IMR-90 (cell line): ENCODE measurements at regions not wholly inside any gene's neighbourhood (a gene's known extent, or its start where the extent isn't known, plus 50 kb on each side); places are given as distances from the start of the nearest gene placed in this dataset.

Experiments used
- ATAC-seq: fragments of 200-7000 bp; cut with Tn5 transposase; 2 replicates; pipeline ENCODE4 v1.9.1; 2020; ENCODE audit warnings: low read depth, mild to moderate bottlenecking, moderate library complexity
- BruUV-seq: library from RNA; stranded (reverse); fragments of 400-500 nt; replicated peaks from 2 replicates; lab custom pipeline; 2021; lab: Mats Ljungman, UMichigan
- CTCF ChIA-PET: fragments of 300-600 bp; formaldehyde crosslinking; extraction: SDS; loops from one replicate; lab custom pipeline; 2021; ENCODE audit warnings: antibody characterized with exemption; lab: Yijun Ruan, JAX
- POLR2A ChIA-PET: fragments of 300-600 bp; sonication (Branson Sonifier 250); formaldehyde crosslinking; loops from one replicate; lab custom pipeline; 2022; ENCODE audit warnings: antibody characterized with exemption; ENCODE audit not compliant: unreplicated experiment; lab: Charles Lee
- DNase-seq: peaks from one replicate; pipeline ENCODE4 v3.0.0; 2013
- H2AFZ ChIP-seq: replicated peaks from 2 replicates; pipeline ENCODE3; 2013; ENCODE audit warnings: low read length, mild to moderate bottlenecking; ENCODE audit not compliant: poor library complexity
- H2AK5ac ChIP-seq: 2 replicates; pipeline ENCODE4 v1.6.1; 2013; ENCODE audit warnings: low read depth, low read length, inconsistent platforms
- H2AK9ac ChIP-seq: replicated peaks from 2 replicates; pipeline ENCODE3; 2013; ENCODE audit warnings: mild to moderate bottlenecking, low read depth, low read length, moderate library complexity; ENCODE audit not compliant: poor library complexity
- H2BK120ac ChIP-seq: 2 replicates; pipeline ENCODE4 v1.6.1; 2013; ENCODE audit warnings: low read depth, low read length, inconsistent platforms
- H2BK15ac ChIP-seq: 3 replicates; pipeline ENCODE4 v1.6.1; 2013; ENCODE audit warnings: low read depth, low read length, inconsistent platforms
- H2BK20ac ChIP-seq: 2 replicates; pipeline ENCODE4 v1.6.1; 2013; ENCODE audit warnings: low read depth, mild to moderate bottlenecking, inconsistent platforms, low read length, moderate library complexity
- H2BK5ac ChIP-seq: 2 replicates; pipeline ENCODE4 v1.6.1; 2013; ENCODE audit warnings: mild to moderate bottlenecking, low read depth, low read length, inconsistent platforms; ENCODE audit not compliant: poor library complexity, severe bottlenecking
- H3K14ac ChIP-seq: replicated peaks from 2 replicates; pipeline ENCODE4 v1.6.1; 2013; ENCODE audit warnings: low read depth, low read length, inconsistent platforms
- H3K18ac ChIP-seq: 2 replicates; pipeline ENCODE4 v1.6.1; 2013; ENCODE audit warnings: low read depth, low read length, control low read depth
- H3K23ac ChIP-seq: 2 replicates; pipeline ENCODE4 v1.6.1; 2013; ENCODE audit warnings: low read depth, low read length, inconsistent platforms
- H3K27ac ChIP-seq: 2 replicates; pipeline ENCODE4 v1.5.1; 2013; ENCODE audit warnings: mild to moderate bottlenecking, control low read depth, low read length; ENCODE audit not compliant: insufficient read depth
- H3K27me3 ChIP-seq: 2 replicates; pipeline ENCODE4 v1.6.1; 2013; ENCODE audit warnings: low read length; ENCODE audit not compliant: control insufficient read depth, insufficient read depth
- H3K36me3 ChIP-seq: 2 replicates; pipeline ENCODE4 v1.6.1; 2013; ENCODE audit warnings: low read length, mixed read lengths; ENCODE audit not compliant: control insufficient read depth, insufficient read depth
- H3K4ac ChIP-seq: 2 replicates; pipeline ENCODE4 v1.6.1; 2013; ENCODE audit warnings: low read depth, low read length, inconsistent platforms
- H3K4me1 ChIP-seq: 2 replicates; pipeline ENCODE4 v1.6.1; 2013; ENCODE audit warnings: low read length, mixed read lengths; ENCODE audit not compliant: control insufficient read depth, insufficient read depth
- H3K4me2 ChIP-seq: 2 replicates; pipeline ENCODE4 v1.6.1; 2013; ENCODE audit warnings: low read depth, mild to moderate bottlenecking, control low read depth, low read length, moderate library complexity
- H3K4me3 ChIP-seq: 2 replicates; pipeline ENCODE4 v1.5.1; 2013; ENCODE audit warnings: low read depth, mild to moderate bottlenecking, control low read depth, low read length, moderate library complexity; ENCODE audit not compliant: insufficient read depth
- H3K56ac ChIP-seq: 2 replicates; pipeline ENCODE4 v1.6.1; 2013; ENCODE audit warnings: low read length, inconsistent platforms; ENCODE audit not compliant: insufficient read depth; ENCODE audit errors: extremely low read depth
- H3K79me1 ChIP-seq, 2 experiments: 2 replicates each; pipeline ENCODE4 v1.6.1; 2013; ENCODE audit warnings: low read length in 2 of 2, inconsistent platforms in 1 of 2, low read depth in 1 of 2
- H3K9ac ChIP-seq: 2 replicates; pipeline ENCODE4 v1.6.1; 2013; ENCODE audit warnings: low read depth, low read length, control low read depth
- H3K9me1 ChIP-seq: 2 replicates; pipeline ENCODE4 v1.6.1; 2013; ENCODE audit warnings: low read length, inconsistent platforms; ENCODE audit not compliant: insufficient read depth
- H3K9me3 ChIP-seq: 2 replicates; pipeline ENCODE4 v1.6.1; 2013; ENCODE audit warnings: low read length; ENCODE audit not compliant: control insufficient read depth, insufficient read depth
- H4K20me1 ChIP-seq: 2 replicates; pipeline ENCODE4 v1.6.1; 2013; ENCODE audit warnings: low read length, inconsistent platforms; ENCODE audit not compliant: insufficient read depth
- H4K5ac ChIP-seq: 2 replicates; pipeline ENCODE4 v1.6.1; 2013; ENCODE audit warnings: mild to moderate bottlenecking, low read depth, low read length, control low read depth
- H4K8ac ChIP-seq, 2 experiments: 2 replicates each; pipeline ENCODE4 v1.6.1; 2013; ENCODE audit warnings: low read depth in 2 of 2, low read length in 2 of 2, control low read depth in 1 of 2, inconsistent platforms in 1 of 2
- H4K91ac ChIP-seq: 2 replicates; pipeline ENCODE4 v1.6.1; 2013; ENCODE audit warnings: low read depth, low read length, inconsistent platforms; ENCODE audit not compliant: insufficient read depth
- FOS ChIP-seq: fragments of 150-350 bp; IDR thresholded peaks from 2 replicates; pipeline ENCODE4 v1.6.1; 2016; ENCODE audit warnings: low read depth, low read length
- MAFK ChIP-seq: IDR thresholded peaks from 2 replicates; pipeline ENCODE4 v1.6.1; 2012; ENCODE audit warnings: low read depth, low read length, improper control_type of control experiment
- MAZ ChIP-seq: IDR thresholded peaks from 2 replicates; pipeline ENCODE4 v1.6.1; 2012; ENCODE audit warnings: low read depth, mild to moderate bottlenecking, low read length, improper control_type of control experiment, moderate library complexity, borderline replicate concordance
- MXI1 ChIP-seq: IDR thresholded peaks from 2 replicates; pipeline ENCODE4 v1.6.1; 2012; ENCODE audit warnings: low read depth, mild to moderate bottlenecking, low read length, moderate library complexity, borderline replicate concordance
- POLR2A ChIP-seq: IDR thresholded peaks from 2 replicates; pipeline ENCODE4 v1.6.1; 2012; ENCODE audit warnings: mild to moderate bottlenecking, low read depth, low read length
- RFX5 ChIP-seq: IDR thresholded peaks from 2 replicates; pipeline ENCODE4 v1.8.0; 2012; ENCODE audit warnings: low read depth, mild to moderate bottlenecking, low read length, moderate library complexity
- WGBS, 2 experiments: methylation state at CpG; one replicate each; pipeline versions ENCODE4 v1.1.5 to v1.1.7; 2013; ENCODE audit warnings: missing lambda C conversion rate in 2 of 2; ENCODE audit not compliant: insufficient read length in 1 of 2; ENCODE audit errors: extremely low coverage in 2 of 2; 5-methylcytosine and 5-hydroxymethylcytosine counted together
- dilution Hi-C: fragments of 300-500 bp; cut with HindIII; formaldehyde crosslinking; loops from one replicate; pipeline ENCODE4 v1.14.3; 2018; ENCODE audit warnings: low sequenced_read_pairs; ENCODE audit not compliant: unreplicated experiment
- in situ Hi-C: fragments of 300-500 bp; cut with MboI; formaldehyde crosslinking; loops from 3 replicates; pipeline ENCODE4 v1.14.3; 2019; ENCODE audit warnings: low sequenced_read_pairs, inconsistent platforms, mixed read lengths
- intact Hi-C: fragments of 100-400 bp; cut with micrococcal nuclease; formaldehyde crosslinking; loops from 2 replicates; pipeline ENCODE4 v1.10.0; 2022
- TF ChIP-seq, protein P1 (sequence below): fragments of 150-350 bp; IDR thresholded peaks from 2 replicates; pipeline ENCODE4 v1.6.1; 2016; ENCODE audit warnings: low read depth, mild to moderate bottlenecking, low read length, moderate library complexity, borderline replicate concordance
- TF ChIP-seq, protein P2 (sequence below): conservative IDR thresholded peaks from 2 replicates; pipeline ENCODE4 v1.5.1; 2012; ENCODE audit warnings: mild to moderate bottlenecking, low read depth, low read length, improper control_type of control experiment

DNA sequence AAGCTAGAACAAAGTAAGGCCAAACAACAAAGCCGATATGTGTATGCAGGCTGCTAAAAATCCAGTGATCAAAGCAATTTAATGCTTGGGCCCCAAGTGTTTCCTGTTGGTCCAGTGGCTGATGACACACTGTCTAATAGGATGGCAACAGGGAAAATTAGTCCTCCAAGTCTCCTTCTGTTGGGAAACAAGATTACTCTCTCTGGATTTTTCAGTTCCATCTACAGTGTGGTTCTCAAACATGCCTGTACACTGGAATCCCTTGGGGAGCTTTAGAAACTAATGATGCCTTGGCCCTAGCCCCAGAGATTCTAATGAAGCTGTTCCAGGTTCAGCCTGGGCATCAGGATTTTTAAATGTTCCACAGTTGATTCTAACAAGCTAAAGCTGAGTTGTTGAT, 198.7 kb downstream of the AHR start:
- Histone ChIP-seq H4K5ac (no peak overlapping the region), H3K27ac (no peak overlapping the region), H2BK20ac (no peak overlapping the region), H3K9me3 (no peaks in the 10 kb centered on the region), H3K9me1 (no peaks in the 10 kb centered on the region), H2BK5ac (no peak overlapping the region), H2BK15ac (no peak overlapping the region), H3K4ac (no peak overlapping the region), H2AK5ac (no peak overlapping the region), H4K8ac (no peak overlapping the region), H3K56ac (no peak overlapping the region), H3K14ac (no peak overlapping the region), H3K9ac (no peak overlapping the region), H3K18ac (no peak overlapping the region), H3K79me1 (no peaks in the 10 kb centered on the region), H3K36me3 (no peaks in the 10 kb centered on the region), H3K4me1 (no peaks in the 10 kb centered on the region), H2AFZ (no peak overlapping the region), H4K20me1 (no peaks in the 10 kb centered on the region), H3K4me2 (no peak overlapping the region), H4K91ac (no peak overlapping the region), H3K23ac (no peak overlapping the region), H2AK9ac (no peak overlapping the region), H2BK120ac (no peak overlapping the region), H3K27me3 (no peaks in the 10 kb centered on the region), H3K4me3 (no peak overlapping the region)
- DNase-seq, result no peak
- ChIA-PET POLR2A (no interaction called here), CTCF (no interaction called here)
- TF ChIP-seq POLR2A (no peak), MAFK (no peak), MXI1 (no peak), MAZ (no peak), RFX5 (no peak), FOS (no peak)
- TF ChIP-seq, protein P1, sequence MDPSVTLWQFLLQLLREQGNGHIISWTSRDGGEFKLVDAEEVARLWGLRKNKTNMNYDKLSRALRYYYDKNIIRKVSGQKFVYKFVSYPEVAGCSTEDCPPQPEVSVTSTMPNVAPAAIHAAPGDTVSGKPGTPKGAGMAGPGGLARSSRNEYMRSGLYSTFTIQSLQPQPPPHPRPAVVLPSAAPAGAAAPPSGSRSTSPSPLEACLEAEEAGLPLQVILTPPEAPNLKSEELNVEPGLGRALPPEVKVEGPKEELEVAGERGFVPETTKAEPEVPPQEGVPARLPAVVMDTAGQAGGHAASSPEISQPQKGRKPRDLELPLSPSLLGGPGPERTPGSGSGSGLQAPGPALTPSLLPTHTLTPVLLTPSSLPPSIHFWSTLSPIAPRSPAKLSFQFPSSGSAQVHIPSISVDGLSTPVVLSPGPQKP, result no peak
- TF ChIP-seq, protein P2, sequence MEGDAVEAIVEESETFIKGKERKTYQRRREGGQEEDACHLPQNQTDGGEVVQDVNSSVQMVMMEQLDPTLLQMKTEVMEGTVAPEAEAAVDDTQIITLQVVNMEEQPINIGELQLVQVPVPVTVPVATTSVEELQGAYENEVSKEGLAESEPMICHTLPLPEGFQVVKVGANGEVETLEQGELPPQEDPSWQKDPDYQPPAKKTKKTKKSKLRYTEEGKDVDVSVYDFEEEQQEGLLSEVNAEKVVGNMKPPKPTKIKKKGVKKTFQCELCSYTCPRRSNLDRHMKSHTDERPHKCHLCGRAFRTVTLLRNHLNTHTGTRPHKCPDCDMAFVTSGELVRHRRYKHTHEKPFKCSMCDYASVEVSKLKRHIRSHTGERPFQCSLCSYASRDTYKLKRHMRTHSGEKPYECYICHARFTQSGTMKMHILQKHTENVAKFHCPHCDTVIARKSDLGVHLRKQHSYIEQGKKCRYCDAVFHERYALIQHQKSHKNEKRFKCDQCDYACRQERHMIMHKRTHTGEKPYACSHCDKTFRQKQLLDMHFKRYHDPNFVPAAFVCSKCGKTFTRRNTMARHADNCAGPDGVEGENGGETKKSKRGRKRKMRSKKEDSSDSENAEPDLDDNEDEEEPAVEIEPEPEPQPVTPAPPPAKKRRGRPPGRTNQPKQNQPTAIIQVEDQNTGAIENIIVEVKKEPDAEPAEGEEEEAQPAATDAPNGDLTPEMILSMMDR, result no peak
- dilution Hi-C loops, result no loop called here
- ATAC-seq, result no peak
- no TSS peak for BruUV-seq
- WGBS, 2 experiments, result 80% methylated on average over 1 of the region's 1 CpG; no CpG with 5 or more reads in 1 of the 2 experiments
- in situ Hi-C loops, result no loop called here
- intact Hi-C loops, result no loop called here
